Lung (tissue), 11 donors: ENCODE measurements at regions not wholly inside any gene's neighbourhood (a gene's known extent, or its start where the extent isn't known, plus 50 kb on each side); places are given as distances from the start of the nearest gene placed in this dataset.

Experiments used
- ATAC-seq: fragments of 200-7000 bp; cut with Tn5 transposase; one replicate; pipeline ENCODE4 v1.9.1; 2020; ENCODE audit warnings: moderate number of reproducible peaks; ENCODE audit not compliant: insufficient read depth, low FRiP score
- DNase-seq, 3 donors: peaks; one replicate each; pipeline ENCODE4 v3.0.0-alpha.2; 2013 to 2017
- H3K27ac ChIP-seq, 2 donors: one replicate each; pipeline ENCODE4 v1.5.1; 2013; ENCODE audit warnings: mild to moderate bottlenecking in 2 of 2, moderate library complexity in 2 of 2, control low read depth in 1 of 2, inconsistent platforms in 1 of 2, low read depth in 1 of 2, low read length in 1 of 2
- H3K27me3 ChIP-seq, 3 donors: one replicate each; pipeline ENCODE4 v1.5.1; 2013; ENCODE audit warnings: low read length in 2 of 3; ENCODE audit not compliant: control insufficient read depth in 3 of 3, insufficient read depth in 3 of 3
- H3K36me3 ChIP-seq, 4 donors: one replicate each; pipeline ENCODE4 v1.5.1; 2013; ENCODE audit warnings: low read length in 4 of 4, mild to moderate bottlenecking in 1 of 4, moderate library complexity in 1 of 4; ENCODE audit not compliant: control insufficient read depth in 4 of 4, insufficient read depth in 4 of 4
- H3K4me1 ChIP-seq, 5 donors: one replicate each; pipeline ENCODE4 v1.5.1; 2013; ENCODE audit warnings: low read length in 5 of 5, mild to moderate bottlenecking in 2 of 5, moderate library complexity in 1 of 5; ENCODE audit not compliant: control insufficient read depth in 5 of 5, insufficient read depth in 5 of 5
- H3K4me3 ChIP-seq: one replicate; pipeline ENCODE4 v1.5.1; 2013; ENCODE audit warnings: mild to moderate bottlenecking, control low read depth, moderate library complexity
- H3K9ac ChIP-seq, 2 donors: one replicate each; pipeline ENCODE4 v1.5.1; 2013; ENCODE audit warnings: low read length in 2 of 2, control low read depth in 1 of 2; ENCODE audit not compliant: insufficient read depth in 1 of 2
- H3K9me3 ChIP-seq, 4 donors: one replicate each; pipeline ENCODE4 v1.5.1; 2013; ENCODE audit warnings: low read length in 3 of 4, mild to moderate bottlenecking in 1 of 4, moderate library complexity in 1 of 4; ENCODE audit not compliant: control insufficient read depth in 4 of 4, insufficient read depth in 3 of 4
- WGBS, 2 donors: extraction: QIAGEN DNeasy Blood & Tissue Kit; methylation state at CpG; one replicate each; pipeline ENCODE4 v1.1.7; 2013; 5-methylcytosine and 5-hydroxymethylcytosine counted together
- TF ChIP-seq, protein P1 (sequence below): IDR thresholded peaks from 2 replicates; pipeline ENCODE4 v1.5.1; 2012; ENCODE audit warnings: mild to moderate bottlenecking; ENCODE audit errors: control extremely low read depth, extremely low read depth
- donor health status: control.
- donor health status: control.
- donor health status: Bipolar disorder and iron deficiency.
- donor health status: healthy.
- donor health status: DM: yes; HTN: yes; CAD: no.

DNA sequence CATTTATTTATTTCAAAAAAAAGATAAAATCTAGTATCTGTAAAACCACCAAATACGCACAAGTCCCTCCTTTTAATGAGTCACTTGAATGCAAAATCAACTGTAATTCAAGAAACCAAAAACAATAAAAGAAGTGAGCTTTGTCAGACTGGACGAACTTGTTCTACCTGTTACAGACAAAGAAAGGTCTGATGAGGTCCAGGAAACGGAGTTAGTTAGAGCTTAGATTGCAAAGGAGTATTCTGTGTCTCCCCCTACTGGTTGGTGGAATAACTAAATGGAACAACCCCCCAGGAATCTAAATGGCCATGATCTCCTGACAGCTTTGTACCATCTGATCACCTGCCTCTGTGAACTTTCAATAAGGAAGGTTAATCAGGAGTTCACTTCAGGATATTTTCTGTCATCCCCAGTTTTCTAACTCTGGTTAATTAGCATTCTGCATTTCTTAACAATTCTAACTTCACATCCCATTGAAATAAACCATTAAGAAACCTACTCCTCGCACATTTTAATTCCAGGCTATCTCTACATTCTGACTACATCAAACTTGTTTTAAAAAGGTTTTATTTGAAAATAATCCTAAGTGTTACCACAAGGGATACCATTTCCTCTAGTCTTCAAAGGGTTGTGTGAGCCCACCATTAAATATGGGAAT lies 333.0 kb upstream of the SATB1 start:
- TF ChIP-seq, protein P1, sequence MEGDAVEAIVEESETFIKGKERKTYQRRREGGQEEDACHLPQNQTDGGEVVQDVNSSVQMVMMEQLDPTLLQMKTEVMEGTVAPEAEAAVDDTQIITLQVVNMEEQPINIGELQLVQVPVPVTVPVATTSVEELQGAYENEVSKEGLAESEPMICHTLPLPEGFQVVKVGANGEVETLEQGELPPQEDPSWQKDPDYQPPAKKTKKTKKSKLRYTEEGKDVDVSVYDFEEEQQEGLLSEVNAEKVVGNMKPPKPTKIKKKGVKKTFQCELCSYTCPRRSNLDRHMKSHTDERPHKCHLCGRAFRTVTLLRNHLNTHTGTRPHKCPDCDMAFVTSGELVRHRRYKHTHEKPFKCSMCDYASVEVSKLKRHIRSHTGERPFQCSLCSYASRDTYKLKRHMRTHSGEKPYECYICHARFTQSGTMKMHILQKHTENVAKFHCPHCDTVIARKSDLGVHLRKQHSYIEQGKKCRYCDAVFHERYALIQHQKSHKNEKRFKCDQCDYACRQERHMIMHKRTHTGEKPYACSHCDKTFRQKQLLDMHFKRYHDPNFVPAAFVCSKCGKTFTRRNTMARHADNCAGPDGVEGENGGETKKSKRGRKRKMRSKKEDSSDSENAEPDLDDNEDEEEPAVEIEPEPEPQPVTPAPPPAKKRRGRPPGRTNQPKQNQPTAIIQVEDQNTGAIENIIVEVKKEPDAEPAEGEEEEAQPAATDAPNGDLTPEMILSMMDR = peak; percentile 21
- Histone ChIP-seq H3K4me3 (no peak overlapping the region), H3K36me3 (no peaks in the 10 kb centered on the region), H3K27ac (no peak overlapping the region), H3K9ac (no peak overlapping the region), H3K4me1 (no peaks in the 10 kb centered on the region), H3K27me3 (no peaks in the 10 kb centered on the region), H3K9me3 (no peaks in the 10 kb centered on the region)
- ATAC-seq (peak; percentile 73), DNase-seq (peak; percentile 23 to 88 (median 74))
- WGBS, 2 donors = 41 to 43% methylated on average over 4 of the region's 4 CpGs

DNA sequence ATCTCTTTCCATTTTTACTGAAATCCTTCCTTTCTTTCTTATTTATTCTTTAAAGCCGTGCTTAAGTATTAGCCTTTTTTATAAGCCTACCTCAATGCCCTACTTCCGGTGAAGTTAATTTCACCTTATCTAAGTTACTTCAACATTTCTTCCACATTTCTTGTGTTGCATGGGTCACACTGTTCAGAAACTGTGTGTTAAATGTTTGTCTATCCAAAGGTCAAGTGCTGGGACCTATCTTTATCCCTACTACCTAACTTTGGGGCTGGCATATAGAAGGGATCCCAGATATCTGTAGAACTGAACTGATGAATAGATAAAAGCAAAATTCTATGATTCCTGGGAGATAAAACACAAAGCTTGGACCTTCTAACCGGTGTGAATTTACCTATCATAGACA lies 332.3 kb upstream of the SATB1 start:
- Histone ChIP-seq H3K36me3 (no peaks in the 10 kb centered on the region), H3K9me3 (no peaks in the 10 kb centered on the region), H3K4me3 (no peak overlapping the region), H3K9ac (no peak overlapping the region), H3K27me3 (no peaks in the 10 kb centered on the region), H3K27ac (no peak overlapping the region), H3K4me1 (no peaks in the 10 kb centered on the region)
- 92 to 95% methylated on average over 3 of the region's 3 CpGs for WGBS, 2 donors
- DNase-seq (no peak), ATAC-seq (no peak)
- TF ChIP-seq, protein P1 = no peak

DNA sequence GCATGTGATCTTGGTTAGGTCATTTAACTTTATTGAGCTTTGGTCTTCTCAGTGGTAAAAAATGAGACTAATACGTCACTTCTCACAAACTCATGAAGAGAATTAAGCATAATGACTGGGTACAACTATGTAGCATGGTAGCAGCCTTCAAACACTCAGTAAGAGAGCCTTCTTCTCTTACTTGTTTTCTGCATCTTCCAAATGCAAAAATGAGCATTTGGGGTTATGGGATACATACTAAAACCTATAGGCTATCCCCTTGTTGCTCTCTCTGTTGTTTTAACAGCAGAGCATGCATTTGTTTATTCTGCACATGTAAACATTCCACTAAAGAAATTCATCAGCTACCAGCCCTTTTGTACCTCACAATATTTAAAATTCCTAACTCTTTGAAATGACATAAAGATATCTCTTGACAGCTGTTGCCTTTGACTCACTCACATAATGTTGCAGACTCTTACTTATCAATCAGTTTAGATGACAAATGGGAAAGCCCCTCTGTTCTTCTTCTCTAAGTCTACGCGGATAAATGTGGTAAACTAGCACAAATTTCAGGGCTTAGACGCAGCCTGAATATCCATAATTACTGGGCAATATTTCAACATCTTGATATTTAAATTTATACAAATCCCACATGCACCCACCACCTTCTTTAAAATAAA lies 327.3 kb upstream of the SATB1 start:
- no peak overlapping the region for H3K9ac ChIP-seq
- DNase-seq (no peak), ATAC-seq (no peak)
- no peaks in the 10 kb centered on the region for H3K9me3 ChIP-seq
- no peak overlapping the region for H3K27ac ChIP-seq
- TF ChIP-seq, protein P1 = no peak
- no peaks in the 10 kb centered on the region for H3K36me3 ChIP-seq
- H3K4me3 ChIP-seq = no peak overlapping the region
- 81 to 88% methylated on average over 4 of the region's 4 CpGs for WGBS, 2 donors
- H3K4me1 ChIP-seq = no peaks in the 10 kb centered on the region
- no peaks in the 10 kb centered on the region for H3K27me3 ChIP-seq

DNA sequence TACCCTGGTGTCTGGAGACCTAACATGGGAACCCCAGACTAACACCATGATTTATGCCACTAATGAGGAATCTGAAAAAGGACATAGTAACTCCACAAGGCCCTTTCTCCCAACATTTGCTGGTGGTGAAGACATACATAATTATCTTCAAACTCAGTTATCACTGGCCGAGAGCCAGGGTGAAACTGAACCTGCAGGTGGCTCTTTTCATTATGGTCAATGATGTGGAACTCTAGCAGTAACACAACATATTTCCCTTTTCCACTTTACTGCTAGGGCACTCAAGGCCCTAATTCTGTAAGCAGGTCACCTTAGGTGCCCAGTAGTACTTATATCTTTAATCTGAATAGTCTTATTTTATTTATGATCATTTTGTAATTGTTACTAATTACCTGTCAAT lies 326.4 kb upstream of the SATB1 start:
- no peaks in the 10 kb centered on the region for H3K9me3 ChIP-seq
- no peak overlapping the region for H3K4me3 ChIP-seq
- H3K27ac ChIP-seq = no peak overlapping the region
- TF ChIP-seq, protein P1 = no peak
- no peak for DNase-seq
- ATAC-seq = no peak
- H3K36me3 ChIP-seq = no peaks in the 10 kb centered on the region
- no peak overlapping the region for H3K9ac ChIP-seq
- no peaks in the 10 kb centered on the region for H3K4me1 ChIP-seq
- H3K27me3 ChIP-seq = no peaks in the 10 kb centered on the region
- WGBS, 2 donors = 85 to 89% methylated on average over 1 of the region's 1 CpG
